Fibroblast of the aortic adventitia (primary cell): ENCODE measurements at regions not wholly inside any gene's neighbourhood (a gene's known extent, or its start where the extent isn't known, plus 50 kb on each side); places are given as distances from the start of the nearest gene placed in this dataset.

Experiments used
- DNase-seq: peaks from one replicate; pipeline ENCODE4 v3.0.0-alpha.2; 2010; ENCODE audit warnings: low read depth
- H3K4me3 ChIP-seq: 2 replicates; pipeline ENCODE4 v1.5.1; 2011; ENCODE audit warnings: low read depth, mild to moderate bottlenecking, control low read depth, low read length, moderate library complexity
- CTCF ChIP-seq: IDR thresholded peaks from 2 replicates; pipeline ENCODE4 v1.5.1; 2011; ENCODE audit warnings: mild to moderate bottlenecking, low read length, control low read depth, inconsistent platforms; ENCODE audit not compliant: insufficient read depth

- TF ChIP-seq CTCF: no peak
- no peak overlapping the region for H3K4me3 ChIP-seq
- no peak for DNase-seq
Observed at GRCh38 chr15:39474657-39475056, 106.2 kb upstream of the THBS1 start.

GRCh38 chr15:39478996-39479395 lies 101.9 kb upstream of the THBS1 start:
- DNase-seq: no peak
- TF ChIP-seq CTCF: no peak
- no peak overlapping the region for H3K4me3 ChIP-seq

GRCh38 chr15:39479911-39480310 lies 101.0 kb upstream of the THBS1 start:
- no peak overlapping the region for H3K4me3 ChIP-seq
- no peak for DNase-seq
- no peak for TF ChIP-seq CTCF

GRCh38 chr15:39482459-39482858 lies 98.4 kb upstream of the THBS1 start:
- DNase-seq: no peak
- H3K4me3 ChIP-seq: no peak overlapping the region
- no peak for TF ChIP-seq CTCF

- no peak for TF ChIP-seq CTCF
- DNase-seq: peak; percentile 55
- no peak overlapping the region for H3K4me3 ChIP-seq
Observed at GRCh38 chr15:39486621-39487457, 94.0 kb upstream of the THBS1 start.

GRCh38 chr15:39487458-39487735 lies 93.5 kb upstream of the THBS1 start:
- no peak overlapping the region for H3K4me3 ChIP-seq
- DNase-seq: no peak
- no peak for TF ChIP-seq CTCF

GRCh38 chr15:39488516-39488915 lies 92.4 kb upstream of the THBS1 start:
- DNase-seq: peak; percentile 72
- H3K4me3 ChIP-seq: no peak overlapping the region
- TF ChIP-seq CTCF: no peak
